ENCODE measurements at regions not wholly inside any gene's neighbourhood (a gene's known extent, or its start where the extent isn't known, plus 50 kb on each side); places are given as distances from the start of the nearest gene placed in this dataset.
"Not testable (repeated sequence)": the region's sequence is repeated elsewhere in the genome, so short reads cannot be mapped to it uniquely, and the experiment has no call there.

GRCh38 chr2:48096765-48097164 lies 190.5 kb upstream of the FBXO11 start:
- H2AFZ ChIP-seq (ENCODE audit: low read length); H4K20me1 ChIP-seq (ENCODE audit: insufficient read depth, low read length); POLR2A ChIA-PET; H3K79me2 ChIP-seq (ENCODE audit: insufficient read depth, low read length); in situ Hi-C loops (cut with HindIII; ENCODE audit: extremely low pct_ligation_motif_present, low pct_unique_long_range_greater_than_20kb); H3K4me1 ChIP-seq (ENCODE audit: insufficient read depth, low read length); H3K36me3 ChIP-seq (replicated peaks in 1 of 2; ENCODE audit: control insufficient read depth in 1 of 2, insufficient read depth in 2 of 2, low read length in 2 of 2); H3K27ac ChIP-seq (ENCODE audit: extremely low read length, insufficient read depth, low read length); DNase-seq (ENCODE audit: low spot score); H3K27me3 ChIP-seq (ENCODE audit: control insufficient read depth in 1 of 2, insufficient read depth in 2 of 2, low read length in 2 of 2); BruUV-seq (replicated peaks); H3K9ac ChIP-seq (ENCODE audit: insufficient read depth, low read depth, low read length); H3K4me2 ChIP-seq (ENCODE audit: low read depth, low read length); FAIRE-seq; ATAC-seq; H3K9me3 ChIP-seq (ENCODE audit: low read length); intact Hi-C loops (cut with micrococcal nuclease; ENCODE audit: unreplicated experiment); CTCF ChIA-PET (ENCODE audit: low intra/inter-chr PET ratio, low total read pairs); H3K4me3 ChIP-seq (replicated peaks in 1 of 3; ENCODE audit: insufficient read depth in 1 of 3, low read depth in 2 of 3, low read length in 3 of 3): not testable (repeated sequence)
- TF ChIP-seq MNT (IDR thresholded peaks at IDR 0.05): peak; percentile 75
- WGBS (ENCODE audit: low lambda C conversion rate): 0% methylated on average over 1 of the region's 1 CpG

GRCh38 chr2:48098539-48098938 lies 192.2 kb upstream of the FBXO11 start:
- TF ChIP-seq RBM39 (IDR thresholded peaks at IDR 0.05; ENCODE audit: low read depth, low read length, poor library complexity, severe bottlenecking) (no peak), ZNF576 (CRISPR knock-in tag; IDR thresholded peaks at IDR 0.05) (no peak), NCOA1 (CRISPR knock-in tag; IDR thresholded peaks at IDR 0.05) (no peak), KDM2A (CRISPR knock-in tag; IDR thresholded peaks at IDR 0.05; ENCODE audit: borderline replicate concordance, low read depth) (no peak), NRL (CRISPR knock-in tag; IDR thresholded peaks at IDR 0.05; ENCODE audit: borderline replicate concordance) (no peak), SOX6 (IDR thresholded peaks at IDR 0.05) (no peak), SOX6 (CRISPR knock-in tag; IDR thresholded peaks at IDR 0.05) (no peak)
- no peaks in the 10 kb centered on the region for H3K79me2 ChIP-seq (ENCODE audit: insufficient read depth, low read length)
- FAIRE-seq (no peak), DNase-seq (ENCODE audit: low spot score) (no peak), ATAC-seq (no peak)
- H3K4me2 ChIP-seq (ENCODE audit: low read depth, low read length): no peak overlapping the region
- 0% methylated on average over 1 of the region's 1 CpG for WGBS (ENCODE audit: low lambda C conversion rate)
- no peaks in the 10 kb centered on the region for H3K36me3 ChIP-seq (replicated peaks in 1 of 2; ENCODE audit: control insufficient read depth in 1 of 2, insufficient read depth in 2 of 2, low read length in 2 of 2)
- in situ Hi-C loops (cut with HindIII; ENCODE audit: extremely low pct_ligation_motif_present, low pct_unique_long_range_greater_than_20kb) (no loop called here), intact Hi-C loops (cut with micrococcal nuclease; ENCODE audit: unreplicated experiment) (no loop called here)
- no peak overlapping the region for H3K27ac ChIP-seq (ENCODE audit: extremely low read length, insufficient read depth, low read length)
- POLR2A ChIA-PET: no interaction called here
- H2AFZ ChIP-seq (ENCODE audit: low read length): no peak overlapping the region
- no peaks in the 10 kb centered on the region for H3K4me1 ChIP-seq (ENCODE audit: insufficient read depth, low read length)
- no peaks in the 10 kb centered on the region for H4K20me1 ChIP-seq (ENCODE audit: insufficient read depth, low read length)
- BruUV-seq (replicated peaks): no TSS peak
- H3K4me3 ChIP-seq (replicated peaks in 1 of 3; ENCODE audit: insufficient read depth in 1 of 3, low read depth in 2 of 3, low read length in 3 of 3): no peak overlapping the region
- no peak overlapping the region for H3K9ac ChIP-seq (ENCODE audit: insufficient read depth, low read depth, low read length)
- no peaks in the 10 kb centered on the region for H3K9me3 ChIP-seq (ENCODE audit: low read length)
- CTCF ChIA-PET (ENCODE audit: low intra/inter-chr PET ratio, low total read pairs): no interaction called here
- H3K27me3 ChIP-seq (ENCODE audit: control insufficient read depth in 1 of 2, insufficient read depth in 2 of 2, low read length in 2 of 2): no peaks in the 10 kb centered on the region
